K562 (cell line): ENCODE measurements at regions not wholly inside any gene's neighbourhood (a gene's known extent, or its start where the extent isn't known, plus 50 kb on each side); places are given as distances from the start of the nearest gene placed in this dataset.

Source experiments
- ATAC-seq: fragments of 200-7000 bp; cut with Tn5 transposase; 3 replicates; pipeline ENCODE4 v1.9.1; 2020; ENCODE audit warnings: moderate library complexity
- BruUV-seq: library from RNA; stranded (reverse); fragments of 400-500 nt; replicated peaks from 2 replicates; lab custom pipeline; 2021; lab: Mats Ljungman, UMichigan
- CTCF ChIA-PET: fragments of 300-600 bp; formaldehyde crosslinking; extraction: SDS; loops from one replicate; lab custom pipeline; 2021; ENCODE audit warnings: low intra/inter-chr PET ratio; lab: Yijun Ruan, JAX
- POLR2A ChIA-PET: fragments of 300-600, 350-650 bp; sonication (Branson Sonifier 250); formaldehyde crosslinking; extraction: SDS; loops from one replicate; lab custom pipeline; 2021; ENCODE audit warnings: antibody characterized with exemption, inconsistent platforms; lab: Yijun Ruan, JAX
- DNase-seq, 4 experiments: peaks; one replicate each; pipeline versions ENCODE4 v3.0.0 to v3.0.0-alpha.2; 2011 to 2018; ENCODE audit warnings: low spot score in 3 of 4, mixed read lengths in 3 of 4; ENCODE audit errors: extremely low read depth in 1 of 4
- FAIRE-seq: peaks from 2 replicates; lab custom pipeline; 2011; peaks lifted over from hg19 to GRCh38; lab: Jason Lieb, UNC
- H2AFZ ChIP-seq: 2 replicates; pipeline ENCODE4 v1.6.0; 2011; ENCODE audit warnings: low read depth, low read length, control low read depth, inconsistent platforms
- H3K27ac ChIP-seq: fragments of 200-600 bp; 3 replicates; pipeline ENCODE4 v1.8.0; 2011; ENCODE audit warnings: low read depth, mild to moderate bottlenecking, control low read depth, inconsistent platforms, low read length, moderate library complexity, mixed read lengths; ENCODE audit errors: extremely low read depth
- H3K27me3 ChIP-seq, 2 experiments: fragments of 300-600 bp in 1 of 2; 2 replicates in 1 of 2; 3 replicates in 1 of 2; pipeline versions ENCODE4 v1.6.0 to v1.8.0; 2011; ENCODE audit warnings: inconsistent platforms in 2 of 2, low read length in 2 of 2, mild to moderate bottlenecking in 1 of 2, mixed read lengths in 1 of 2, moderate library complexity in 1 of 2; ENCODE audit not compliant: control insufficient read depth in 2 of 2, insufficient read depth in 2 of 2
- H3K36me3 ChIP-seq: fragments of 300-600 bp; 3 replicates; pipeline ENCODE4 v1.8.0; 2011; ENCODE audit warnings: mild to moderate bottlenecking, low read length, inconsistent platforms; ENCODE audit not compliant: control insufficient read depth, insufficient read depth
- H3K4me1 ChIP-seq, 2 experiments: fragments of 200-600 bp in 1 of 2; replicated peaks in 1 of 2; 2 replicates in 1 of 2; 3 replicates in 1 of 2; pipeline versions ENCODE4 v1.5.1 to v1.8.0; 2011; ENCODE audit warnings: inconsistent platforms in 2 of 2, low read length in 2 of 2, mild to moderate bottlenecking in 1 of 2, mixed read lengths in 1 of 2, moderate library complexity in 1 of 2; ENCODE audit not compliant: control insufficient read depth in 2 of 2, insufficient read depth in 2 of 2
- H3K4me2 ChIP-seq: 2 replicates; pipeline ENCODE4 v1.6.1; 2011; ENCODE audit warnings: low read length, control low read depth, inconsistent platforms, mixed read lengths; ENCODE audit not compliant: insufficient read depth
- H3K4me3 ChIP-seq: fragments of 200-600 bp; sonication (generic), shearing (Covaris generic); 2 replicates; pipeline ENCODE4 v1.5.1; 2016; ENCODE audit warnings: control low read depth, inconsistent platforms
- H3K79me2 ChIP-seq: fragments of 200-600 bp; 3 replicates; pipeline ENCODE4 v1.8.0; 2011; ENCODE audit warnings: low read length, inconsistent platforms; ENCODE audit not compliant: control insufficient read depth, insufficient read depth
- H3K9ac ChIP-seq, 2 experiments: 2 replicates each; pipeline versions ENCODE4 v1.6.0 to v1.6.1; 2011; ENCODE audit warnings: low read depth in 2 of 2, low read length in 2 of 2, control low read depth in 1 of 2, inconsistent platforms in 1 of 2, mild to moderate bottlenecking in 1 of 2, mixed read lengths in 1 of 2; ENCODE audit not compliant: insufficient read depth in 1 of 2
- H3K9me1 ChIP-seq: one replicate; pipeline ENCODE4 v1.6.0; 2011; ENCODE audit warnings: inconsistent platforms, mild to moderate bottlenecking, low read length, moderate library complexity; ENCODE audit not compliant: control insufficient read depth, insufficient read depth
- H3K9me3 ChIP-seq: replicated peaks from 2 replicates; pipeline ENCODE4 v1.5.1; 2011; ENCODE audit warnings: low read depth, low read length, inconsistent platforms; ENCODE audit not compliant: control insufficient read depth, insufficient read depth
- H4K20me1 ChIP-seq: replicated peaks from 2 replicates; pipeline ENCODE4 v1.6.1; 2011; ENCODE audit warnings: low read length, inconsistent platforms, mixed read lengths; ENCODE audit not compliant: control insufficient read depth, insufficient read depth
- BRCA1 ChIP-seq, 2 experiments: fragments of 450-650 bp in 1 of 2; sonication (generic) in 1 of 2; formaldehyde crosslinking in 1 of 2; IDR thresholded peaks; 2 replicates each; pipeline versions ENCODE4 v1.5.0 to v1.6.1; 2017 to 2020; ENCODE audit warnings: mild to moderate bottlenecking in 1 of 2, missing genetic modification reagents in 1 of 2
- E2F1 ChIP-seq: sonication (generic); formaldehyde crosslinking; IDR thresholded peaks from 2 replicates; pipeline ENCODE4 v1.8.1; 2023; ENCODE audit warnings: mild to moderate bottlenecking, missing genetic modification reagents, moderate library complexity
- GATA2 ChIP-seq: sonication (generic); formaldehyde crosslinking; IDR thresholded peaks from 2 replicates; pipeline ENCODE4 v1.4.0; 2020; ENCODE audit warnings: mild to moderate bottlenecking, missing genetic modification reagents
- ILF3 ChIP-seq: fragments of 450-650 bp; IDR thresholded peaks from 2 replicates; pipeline ENCODE4 v1.6.1; 2018; ENCODE audit warnings: antibody characterized with exemption, mild to moderate bottlenecking, moderate library complexity, borderline replicate concordance
- KLF10 ChIP-seq: fragments of 250-450 bp; sonication (Bioruptor Pico); IDR thresholded peaks from 2 replicates; pipeline ENCODE4 v1.6.1; 2021; ENCODE audit warnings: matching md5 sums
- KLF16 ChIP-seq: IDR thresholded peaks from 2 replicates; pipeline ENCODE4 v1.6.1; 2016; ENCODE audit warnings: antibody characterized with exemption
- MTA1 ChIP-seq: fragments of 450-650 bp; IDR thresholded peaks from 2 replicates; pipeline ENCODE4 v1.6.1; 2017; ENCODE audit warnings: borderline replicate concordance
- NCOA2 ChIP-seq, 2 experiments: fragments of 450-650 bp; IDR thresholded peaks; 2 replicates each; pipeline ENCODE4 v1.6.1; 2018; ENCODE audit warnings: mild to moderate bottlenecking in 2 of 2, moderate library complexity in 1 of 2; ENCODE audit not compliant: partially characterized antibody in 2 of 2
- PCBP1 ChIP-seq: fragments of 200-400 bp; formaldehyde crosslinking; IDR thresholded peaks from 2 replicates; pipeline ENCODE4 v1.6.1; 2018; ENCODE audit warnings: mild to moderate bottlenecking, low read depth, low read length; ENCODE audit not compliant: poor library complexity, severe bottlenecking
- SUPT5H ChIP-seq: fragments of 450-650 bp; IDR thresholded peaks from 2 replicates; pipeline ENCODE4 v1.6.1; 2016
- TSHZ1 ChIP-seq: fragments of 250-450 bp; sonication (Bioruptor Pico); IDR thresholded peaks from 2 replicates; pipeline ENCODE4 v1.4.0; 2020; ENCODE audit warnings: mild to moderate bottlenecking, moderate library complexity
- ZFP1 ChIP-seq: fragments of 450-650 bp; formaldehyde crosslinking; IDR thresholded peaks from 2 replicates; pipeline ENCODE4 v1.4.0; 2020; ENCODE audit warnings: mild to moderate bottlenecking, mixed read lengths
- ZNF408 ChIP-seq: fragments of 250-450 bp; sonication (Bioruptor Pico); IDR thresholded peaks from 2 replicates; pipeline ENCODE4 v1.4.0; 2020; ENCODE audit warnings: low read depth, mild to moderate bottlenecking, moderate library complexity
- ZNF436 ChIP-seq: fragments of 250-450, 450-650 bp; sonication (Bioruptor Pico); formaldehyde crosslinking; IDR thresholded peaks from 2 replicates; pipeline ENCODE4 v1.7.0; 2020; ENCODE audit warnings: mild to moderate bottlenecking
- ZNF77 ChIP-seq: fragments of 250-450 bp; sonication (Bioruptor Pico); IDR thresholded peaks from 2 replicates; pipeline ENCODE4 v1.5.0; 2020
- WGBS: fragments of 100-300 bp; shearing (Covaris generic); methylation state at CpG from one replicate; pipeline ENCODE4 v1.1.6; 2016; ENCODE audit warnings: low coverage, mixed read lengths; ENCODE audit not compliant: insufficient coverage; ENCODE audit errors: missing lambda C conversion rate; 5-methylcytosine and 5-hydroxymethylcytosine counted together
- in situ Hi-C: fragments of 300-500 bp; cut with MboI; formaldehyde crosslinking; loops from 4 replicates; pipeline ENCODE4 v1.15.0; 2018; ENCODE audit warnings: inconsistent platforms, mixed read lengths
- intact Hi-C: fragments of 100-400 bp; cut with micrococcal nuclease; formaldehyde crosslinking; loops from 2 replicates; pipeline ENCODE4 v1.14.2; 2022

- no peak overlapping the region for H3K4me2 ChIP-seq
- no peak for TF ChIP-seq NCOA2 (IDR thresholded peaks at IDR 0.05; ENCODE audit: partially characterized antibody in 2 of 2)
- TF ChIP-seq KLF10 (CRISPR knock-in tag), result no peak
- TF ChIP-seq ILF3, result no peak
- TF ChIP-seq ZNF436, result no peak
- TF ChIP-seq, all 486 proteins: peak for 0
- ChIA-PET POLR2A (no interaction called here), CTCF (no interaction called here)
- intact Hi-C loops (no loop called here), in situ Hi-C loops (no loop called here)
- Histone ChIP-seq H2AFZ (no peak overlapping the region), H3K9me1 (no peaks in the 10 kb centered on the region), H3K9me3 (no peaks in the 10 kb centered on the region), H3K4me1 (no peaks in the 10 kb centered on the region), H4K20me1 (no peaks in the 10 kb centered on the region), H3K27me3 (no peaks in the 10 kb centered on the region), H3K36me3 (no peaks in the 10 kb centered on the region), H3K79me2 (no peaks in the 10 kb centered on the region), H3K9ac (no peak overlapping the region), H3K27ac (no peak overlapping the region), H3K4me3 (no peak overlapping the region)
- DNase-seq (no peak), ATAC-seq (no peak), FAIRE-seq (no peak)
- BruUV-seq, result no TSS peak
These were observed 267.7 kb upstream of the SEMA3A start for GRCh38 chr7:84462259-84462658.

- POLR2A ChIA-PET, result interaction anchor here (0.6 kb wide), 1 partner anchor 472 kb away, joined by 4 read pairs; no protein-coding TSS in a partner anchor
- DNase-seq, result no peak
- CTCF ChIA-PET, result no interaction called here
- no peak for TF ChIP-seq MTA1
- no peak for TF ChIP-seq ZNF77 (CRISPR knock-in tag)
- no peak for TF ChIP-seq E2F1 (CRISPR knock-in tag)
- TF ChIP-seq ZNF408 (CRISPR knock-in tag), result no peak
- no peak for TF ChIP-seq BRCA1 (IDR thresholded peaks at IDR 0.05)
- no peak for TF ChIP-seq BRCA1 (CRISPR knock-in tag; IDR thresholded peaks at IDR 0.05)
- TF ChIP-seq ZFP1 (CRISPR knock-in tag), result no peak
- no peak for TF ChIP-seq TSHZ1 (CRISPR knock-in tag)
- no peak for TF ChIP-seq KLF16
- no peak for TF ChIP-seq SUPT5H
- no peak for TF ChIP-seq PCBP1
- no peak for TF ChIP-seq GATA2 (CRISPR knock-in tag)
These were observed 266.5 kb upstream of the SEMA3A start for GRCh38 chr7:84461093-84461492.

More at GRCh38 chr7:84461093-84461492, 266.5 kb upstream of the SEMA3A start:
- ATAC-seq, result no peak
- Histone ChIP-seq H3K4me2 (no peak overlapping the region), H4K20me1 (no peaks in the 10 kb centered on the region), H3K27ac (no peak overlapping the region), H3K36me3 (no peaks in the 10 kb centered on the region), H3K9me1 (no peaks in the 10 kb centered on the region), H3K4me1 (no peaks in the 10 kb centered on the region), H3K9me3 (no peaks in the 10 kb centered on the region), H3K79me2 (no peaks in the 10 kb centered on the region), H3K9ac (no peak overlapping the region), H2AFZ (no peak overlapping the region), H3K27me3 (no peaks in the 10 kb centered on the region), H3K4me3 (no peak overlapping the region)
- BruUV-seq, result no TSS peak
- in situ Hi-C loops, result no loop called here
- no peak for FAIRE-seq
- intact Hi-C loops, result no loop called here
- 0% methylated on average over 2 of the region's 2 CpGs for WGBS
